Kidney epithelial cell (primary cell): ENCODE measurements at regions not wholly inside any gene's neighbourhood (a gene's known extent, or its start where the extent isn't known, plus 50 kb on each side); places are given as distances from the start of the nearest gene placed in this dataset.

Source experiments
- DNase-seq: peaks from one replicate; pipeline ENCODE4 v3.0.0-alpha.2; 2010; ENCODE audit warnings: low read depth
- H3K27me3 ChIP-seq: 2 replicates; pipeline ENCODE4 v1.6.0; 2011; ENCODE audit warnings: low read length; ENCODE audit not compliant: control insufficient read depth, insufficient read depth
- H3K36me3 ChIP-seq: 2 replicates; pipeline ENCODE4 v1.5.1; 2011; ENCODE audit warnings: low read length; ENCODE audit not compliant: control insufficient read depth, insufficient read depth
- H3K4me3 ChIP-seq: 2 replicates; pipeline ENCODE4 v1.5.1; 2011; ENCODE audit warnings: low read depth, mild to moderate bottlenecking, control low read depth, low read length
- TF ChIP-seq, protein P1 (sequence below): IDR thresholded peaks from 2 replicates; pipeline ENCODE4 v1.5.1; 2011; ENCODE audit warnings: mild to moderate bottlenecking, moderate library complexity, low read length, control low read depth, inconsistent platforms; ENCODE audit not compliant: insufficient read depth, poor library complexity, severe bottlenecking

DNA sequence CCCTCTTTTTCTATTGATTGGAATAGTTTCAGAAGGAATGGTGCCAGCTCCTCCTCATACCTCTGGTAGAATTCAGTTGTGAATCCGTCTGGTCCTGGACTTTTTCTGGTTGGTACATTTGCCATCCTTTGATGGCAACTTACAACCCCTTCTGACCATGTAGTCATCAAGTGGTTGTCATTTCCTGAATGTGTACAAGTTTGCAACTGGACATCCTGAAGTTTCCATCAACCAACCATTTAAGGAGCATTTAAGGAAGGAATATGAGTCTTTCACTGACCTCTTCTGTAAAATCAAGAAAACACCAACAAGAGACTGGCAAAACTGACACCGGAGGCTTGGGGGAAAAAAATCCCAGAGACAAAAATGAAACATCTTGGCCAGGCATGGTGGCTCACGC is 97.4 kb downstream of the RIN2 start:
- Histone ChIP-seq H3K36me3 (no peaks in the 10 kb centered on the region), H3K4me3 (no peak overlapping the region), H3K27me3 (no peaks in the 10 kb centered on the region)
- TF ChIP-seq, protein P1, sequence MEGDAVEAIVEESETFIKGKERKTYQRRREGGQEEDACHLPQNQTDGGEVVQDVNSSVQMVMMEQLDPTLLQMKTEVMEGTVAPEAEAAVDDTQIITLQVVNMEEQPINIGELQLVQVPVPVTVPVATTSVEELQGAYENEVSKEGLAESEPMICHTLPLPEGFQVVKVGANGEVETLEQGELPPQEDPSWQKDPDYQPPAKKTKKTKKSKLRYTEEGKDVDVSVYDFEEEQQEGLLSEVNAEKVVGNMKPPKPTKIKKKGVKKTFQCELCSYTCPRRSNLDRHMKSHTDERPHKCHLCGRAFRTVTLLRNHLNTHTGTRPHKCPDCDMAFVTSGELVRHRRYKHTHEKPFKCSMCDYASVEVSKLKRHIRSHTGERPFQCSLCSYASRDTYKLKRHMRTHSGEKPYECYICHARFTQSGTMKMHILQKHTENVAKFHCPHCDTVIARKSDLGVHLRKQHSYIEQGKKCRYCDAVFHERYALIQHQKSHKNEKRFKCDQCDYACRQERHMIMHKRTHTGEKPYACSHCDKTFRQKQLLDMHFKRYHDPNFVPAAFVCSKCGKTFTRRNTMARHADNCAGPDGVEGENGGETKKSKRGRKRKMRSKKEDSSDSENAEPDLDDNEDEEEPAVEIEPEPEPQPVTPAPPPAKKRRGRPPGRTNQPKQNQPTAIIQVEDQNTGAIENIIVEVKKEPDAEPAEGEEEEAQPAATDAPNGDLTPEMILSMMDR = no peak
- DNase-seq = no peak

DNA sequence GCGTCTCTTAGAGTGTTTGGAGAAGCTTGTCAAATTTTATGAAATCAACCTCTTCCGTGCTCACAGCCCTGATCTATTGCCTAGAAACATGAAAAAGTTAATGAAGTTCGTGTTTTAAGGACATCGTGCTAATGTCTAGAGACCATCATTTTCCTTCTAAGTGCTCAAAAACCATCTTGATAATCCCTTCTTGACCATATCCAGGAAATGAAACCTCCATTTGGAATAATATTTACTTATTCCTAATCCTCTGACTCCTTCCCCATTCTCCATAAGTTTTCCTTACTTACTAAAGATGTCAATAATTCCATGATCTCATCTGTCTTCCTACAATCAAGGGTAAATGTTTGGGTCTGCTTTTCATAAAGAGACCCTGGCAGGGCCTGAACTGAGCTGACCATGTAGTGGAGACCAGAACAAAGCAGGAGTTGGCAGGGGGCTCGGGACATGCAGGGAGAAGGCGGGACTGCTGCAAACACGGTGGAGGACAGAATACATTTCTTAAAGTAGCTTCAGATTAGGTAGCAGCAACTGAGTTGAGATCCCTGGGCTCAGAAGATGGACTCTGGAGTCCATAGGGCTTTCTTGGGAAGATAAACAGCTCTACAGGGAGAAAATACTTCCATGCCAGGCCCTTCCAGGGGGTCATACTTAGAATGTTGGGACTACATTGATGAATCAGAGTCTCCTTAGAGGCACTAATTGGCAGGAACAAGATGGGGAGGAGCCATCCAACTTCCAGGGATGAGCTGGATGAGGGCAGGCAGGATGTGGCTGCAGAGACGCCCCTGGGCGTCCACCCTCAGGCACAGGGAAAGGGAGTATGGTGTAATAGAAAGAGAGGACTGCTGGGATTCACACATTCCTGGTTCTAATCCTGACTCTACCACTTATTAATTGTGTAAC is 100.7 kb downstream of the RIN2 start:
- Histone ChIP-seq H3K4me3 (no peak overlapping the region), H3K27me3 (no peaks in the 10 kb centered on the region), H3K36me3 (no peaks in the 10 kb centered on the region)
- DNase-seq = no peak
- TF ChIP-seq, protein P1 = no peak

DNA sequence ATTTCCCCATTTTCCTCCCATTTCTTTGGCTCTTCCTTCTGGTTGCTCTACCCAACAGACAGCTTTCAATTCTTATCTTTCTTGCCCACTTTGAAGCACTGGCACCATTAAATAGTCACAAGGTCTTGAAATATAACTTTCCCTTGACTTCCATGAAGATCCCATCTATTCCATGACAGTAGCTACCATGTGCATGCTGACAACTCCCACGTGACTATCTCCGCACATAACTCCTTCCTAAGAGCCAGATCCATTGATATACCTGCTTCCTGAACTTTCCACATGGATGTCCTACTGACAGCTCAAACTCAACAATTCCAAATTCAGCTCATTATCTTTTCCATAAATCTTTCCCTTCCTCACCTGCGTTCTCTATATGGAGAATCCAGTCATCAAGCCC is 101.4 kb downstream of the RIN2 start:
- no peak for DNase-seq
- Histone ChIP-seq H3K36me3 (no peaks in the 10 kb centered on the region), H3K27me3 (no peaks in the 10 kb centered on the region), H3K4me3 (no peak overlapping the region)
- TF ChIP-seq, protein P1 = no peak

DNA sequence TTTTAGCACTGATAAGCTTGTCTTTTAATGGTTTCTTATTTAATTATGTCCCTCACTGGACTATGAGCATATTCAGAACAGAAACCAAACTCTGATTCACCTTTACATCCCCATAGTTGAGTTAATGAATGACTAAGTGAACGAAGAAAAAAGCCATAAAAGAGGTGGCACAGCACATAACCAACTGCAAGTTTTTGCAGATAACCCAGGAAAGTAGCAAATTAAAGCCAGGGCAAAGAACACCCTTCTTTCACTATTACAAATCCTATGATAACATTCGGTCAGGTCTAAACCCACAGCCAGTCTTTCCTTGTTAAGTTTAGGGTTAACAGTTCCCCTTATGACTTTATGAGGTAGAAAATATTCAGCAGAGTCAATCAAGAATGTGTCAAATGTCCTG is 102.7 kb downstream of the RIN2 start:
- Histone ChIP-seq H3K27me3 (no peaks in the 10 kb centered on the region), H3K36me3 (no peaks in the 10 kb centered on the region), H3K4me3 (no peak overlapping the region)
- TF ChIP-seq, protein P1 = no peak
- peak; percentile 41 for DNase-seq

DNA sequence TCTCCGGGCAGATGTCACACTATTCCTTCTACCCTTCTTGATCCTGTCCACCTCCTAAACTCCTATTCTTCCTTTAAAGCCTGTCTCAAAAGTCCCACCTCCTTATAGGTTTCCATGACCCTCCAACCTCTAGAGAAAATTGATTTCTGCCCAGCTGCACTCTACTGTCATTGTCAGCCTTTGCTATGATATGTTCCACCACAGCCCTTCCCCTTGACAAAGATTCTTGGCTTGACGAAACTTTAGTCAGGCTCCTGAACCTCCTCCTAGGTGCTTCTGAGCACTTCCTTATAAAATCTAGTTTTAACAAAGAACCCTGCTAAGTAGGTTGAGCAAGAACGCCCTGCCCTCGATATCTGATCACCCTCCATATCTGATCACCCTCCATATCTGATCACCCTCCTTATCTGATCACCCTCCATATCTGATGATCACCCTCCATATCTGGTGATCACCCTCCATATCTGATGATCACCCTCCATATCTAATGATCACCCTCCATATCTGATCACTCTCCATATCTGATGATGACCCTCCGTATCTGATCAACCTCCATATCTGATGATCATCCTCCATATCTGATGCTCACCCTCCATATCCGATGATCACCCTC is 103.2 kb downstream of the RIN2 start:
- no peaks in the 10 kb centered on the region for H3K27me3 ChIP-seq
- no peak for DNase-seq
- TF ChIP-seq, protein P1 = no peak
- no peaks in the 10 kb centered on the region for H3K36me3 ChIP-seq
- no peak overlapping the region for H3K4me3 ChIP-seq
